ENCODE measurements at regions not wholly inside any gene's neighbourhood (a gene's known extent, or its start where the extent isn't known, plus 50 kb on each side); places are given as distances from the start of the nearest gene placed in this dataset.

GRCh38 chr2:175808858-175809257, 193.2 kb downstream of the LNPK start:
- no peak overlapping the region for H3K27ac Mint-ChIP-seq
- ATAC-seq (ENCODE audit: low read depth in 2 of 2): no peak
- no peaks in the 10 kb centered on the region for H3K36me3 Mint-ChIP-seq

GRCh38 chr2:175808078-175808477, 194.0 kb downstream of the LNPK start:
- Histone ChIP-seq H3K4me1 (ENCODE audit: control insufficient read depth, insufficient read depth, low read length, poor library complexity, severe bottlenecking) (no peaks in the 10 kb centered on the region), H3K4me3 (ENCODE audit: low read depth, low read length) (no peak overlapping the region), H3K9me3 (ENCODE audit: control insufficient read depth in 2 of 2, low read length in 2 of 2) (no peaks in the 10 kb centered on the region), H3K36me3 (ENCODE audit: control insufficient read depth, insufficient read depth, low read length) (no peaks in the 10 kb centered on the region), H3K27me3 (ENCODE audit: control insufficient read depth, insufficient read depth, low read length) (no peaks in the 10 kb centered on the region), H3K27ac (ENCODE audit: insufficient read depth, low read length, poor library complexity, severe bottlenecking) (no peak overlapping the region)
- Mint-ChIP-seq H3K9me3 (peaks cover 0 to 2% (median 0%) of the 10 kb centered on the region in 7 donors), H3K36me3 (no peaks in the 10 kb centered on the region), H3K27ac (no peak overlapping the region), H3K4me3 (no peak overlapping the region), H3K4me1 (no peaks in the 10 kb centered on the region), H3K27me3 (no peaks in the 10 kb centered on the region)
- DNase-seq: no peak
- no peak for ATAC-seq (ENCODE audit: low read depth in 2 of 2)

More at GRCh38 chr2:175808858-175809257, 193.2 kb downstream of the LNPK start:
- no peak overlapping the region for H3K4me3 Mint-ChIP-seq
- H3K27me3 Mint-ChIP-seq: no peaks in the 10 kb centered on the region
- Histone ChIP-seq H3K27me3 (ENCODE audit: control insufficient read depth, insufficient read depth, low read length) (no peaks in the 10 kb centered on the region), H3K36me3 (ENCODE audit: control insufficient read depth, insufficient read depth, low read length) (no peaks in the 10 kb centered on the region), H3K4me1 (ENCODE audit: control insufficient read depth, insufficient read depth, low read length, poor library complexity, severe bottlenecking) (no peaks in the 10 kb centered on the region), H3K4me3 (ENCODE audit: low read depth, low read length) (no peak overlapping the region), H3K27ac (ENCODE audit: insufficient read depth, low read length, poor library complexity, severe bottlenecking) (no peak overlapping the region), H3K9me3 (ENCODE audit: control insufficient read depth in 2 of 2, low read length in 2 of 2) (no peaks in the 10 kb centered on the region)
- DNase-seq: no peak
- no peaks in the 10 kb centered on the region for H3K4me1 Mint-ChIP-seq
- peaks cover 0 to 2% (median 0%) of the 10 kb centered on the region in 7 donors for H3K9me3 Mint-ChIP-seq

- no peak for ATAC-seq (ENCODE audit: low read depth in 2 of 2)
- no peaks in the 10 kb centered on the region for H3K36me3 ChIP-seq (ENCODE audit: control insufficient read depth, insufficient read depth, low read length)
- Mint-ChIP-seq H3K9me3 (peaks cover 0 to 2% (median 0%) of the 10 kb centered on the region in 7 donors), H3K4me1 (no peaks in the 10 kb centered on the region), H3K27ac (no peak overlapping the region), H3K4me3 (no peak overlapping the region), H3K27me3 (peaks cover 4% of the 10 kb centered on the region), H3K36me3 (no peaks in the 10 kb centered on the region)
- H3K27me3 ChIP-seq (ENCODE audit: control insufficient read depth, insufficient read depth, low read length): no peaks in the 10 kb centered on the region
- H3K4me3 ChIP-seq (ENCODE audit: low read depth, low read length): no peak overlapping the region
- no peak for DNase-seq
- no peak overlapping the region for H3K27ac ChIP-seq (ENCODE audit: insufficient read depth, low read length, poor library complexity, severe bottlenecking)
- no peaks in the 10 kb centered on the region for H3K9me3 ChIP-seq (ENCODE audit: control insufficient read depth in 2 of 2, low read length in 2 of 2)
- no peaks in the 10 kb centered on the region for H3K4me1 ChIP-seq (ENCODE audit: control insufficient read depth, insufficient read depth, low read length, poor library complexity, severe bottlenecking)
Measured at GRCh38 chr2:175807031-175807873, 194.8 kb downstream of the LNPK start.

DNA sequence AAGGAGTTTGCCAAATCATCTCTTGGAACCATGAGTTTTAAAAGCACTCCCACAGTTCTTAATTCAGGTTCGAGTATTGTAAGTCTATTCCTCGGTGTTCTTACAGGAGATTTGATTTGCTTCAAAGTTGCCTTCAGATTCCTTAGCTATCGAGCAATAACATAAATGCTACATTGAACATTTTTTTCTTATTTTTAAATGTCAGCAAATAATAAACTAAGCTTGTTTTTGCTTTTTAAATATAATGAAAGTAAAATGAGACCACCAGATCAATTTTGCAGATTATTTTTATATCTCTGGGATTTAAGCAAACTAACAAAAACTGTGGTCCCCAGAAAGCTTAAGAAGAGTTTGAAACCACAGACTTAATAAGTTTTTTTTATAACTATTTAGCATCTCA, 195.5 kb downstream of the LNPK start:
- Histone ChIP-seq H3K27ac (ENCODE audit: insufficient read depth, low read length, poor library complexity, severe bottlenecking) (no peak overlapping the region), H3K4me3 (ENCODE audit: low read depth, low read length) (no peak overlapping the region), H3K9me3 (ENCODE audit: control insufficient read depth in 2 of 2, low read length in 2 of 2) (no peaks in the 10 kb centered on the region), H3K4me1 (ENCODE audit: control insufficient read depth, insufficient read depth, low read length, poor library complexity, severe bottlenecking) (no peaks in the 10 kb centered on the region), H3K36me3 (ENCODE audit: control insufficient read depth, insufficient read depth, low read length) (no peaks in the 10 kb centered on the region), H3K27me3 (ENCODE audit: control insufficient read depth, insufficient read depth, low read length) (no peaks in the 10 kb centered on the region)
- peaks cover 4% of the 10 kb centered on the region for H3K27me3 Mint-ChIP-seq
- H3K9me3 Mint-ChIP-seq: peaks cover 0 to 7% (median 0%) of the 10 kb centered on the region in 7 donors
- H3K36me3 Mint-ChIP-seq: no peaks in the 10 kb centered on the region
- DNase-seq: no peak
- ATAC-seq (ENCODE audit: low read depth in 2 of 2): no peak
- H3K4me3 Mint-ChIP-seq: no peak overlapping the region
- H3K4me1 Mint-ChIP-seq: no peaks in the 10 kb centered on the region
- H3K27ac Mint-ChIP-seq: no peak overlapping the region

GRCh38 chr2:175806125-175806490, 196.0 kb downstream of the LNPK start:
- ATAC-seq (ENCODE audit: low read depth in 2 of 2): no peak
- H3K27ac Mint-ChIP-seq: no peak overlapping the region
- Histone ChIP-seq H3K4me1 (ENCODE audit: control insufficient read depth, insufficient read depth, low read length, poor library complexity, severe bottlenecking) (no peaks in the 10 kb centered on the region), H3K36me3 (ENCODE audit: control insufficient read depth, insufficient read depth, low read length) (no peaks in the 10 kb centered on the region), H3K27me3 (ENCODE audit: control insufficient read depth, insufficient read depth, low read length) (no peaks in the 10 kb centered on the region), H3K27ac (ENCODE audit: insufficient read depth, low read length, poor library complexity, severe bottlenecking) (no peak overlapping the region), H3K9me3 (ENCODE audit: control insufficient read depth in 2 of 2, low read length in 2 of 2) (no peaks in the 10 kb centered on the region), H3K4me3 (ENCODE audit: low read depth, low read length) (no peak overlapping the region)
- no peak for DNase-seq
- H3K27me3 Mint-ChIP-seq: peaks cover 4% of the 10 kb centered on the region
- H3K4me3 Mint-ChIP-seq: no peak overlapping the region
- H3K36me3 Mint-ChIP-seq: no peaks in the 10 kb centered on the region
- H3K4me1 Mint-ChIP-seq: no peaks in the 10 kb centered on the region
- H3K9me3 Mint-ChIP-seq: peaks cover 0 to 7% (median 0%) of the 10 kb centered on the region in 7 donors

- no peaks in the 10 kb centered on the region for H3K4me1 Mint-ChIP-seq
- peaks cover 0 to 7% (median 0%) of the 10 kb centered on the region in 7 donors for H3K9me3 Mint-ChIP-seq
- no peak overlapping the region for H3K27ac Mint-ChIP-seq
- H3K4me3 Mint-ChIP-seq: no peak overlapping the region
- Histone ChIP-seq H3K27me3 (ENCODE audit: control insufficient read depth, insufficient read depth, low read length) (no peaks in the 10 kb centered on the region), H3K9me3 (ENCODE audit: control insufficient read depth in 2 of 2, low read length in 2 of 2) (no peaks in the 10 kb centered on the region), H3K27ac (ENCODE audit: insufficient read depth, low read length, poor library complexity, severe bottlenecking) (no peak overlapping the region), H3K4me3 (ENCODE audit: low read depth, low read length) (no peak overlapping the region), H3K4me1 (ENCODE audit: control insufficient read depth, insufficient read depth, low read length, poor library complexity, severe bottlenecking) (no peaks in the 10 kb centered on the region), H3K36me3 (ENCODE audit: control insufficient read depth, insufficient read depth, low read length) (no peaks in the 10 kb centered on the region)
- DNase-seq (no peak), ATAC-seq (ENCODE audit: low read depth in 2 of 2) (no peak)
- H3K27me3 Mint-ChIP-seq: peaks cover 4% of the 10 kb centered on the region
- H3K36me3 Mint-ChIP-seq: no peaks in the 10 kb centered on the region
Measured at GRCh38 chr2:175805442-175806124, 196.5 kb downstream of the LNPK start.

- Histone ChIP-seq H3K27me3 (ENCODE audit: control insufficient read depth, insufficient read depth, low read length) (no peaks in the 10 kb centered on the region), H3K36me3 (ENCODE audit: control insufficient read depth, insufficient read depth, low read length) (no peaks in the 10 kb centered on the region), H3K4me3 (ENCODE audit: low read depth, low read length) (no peak overlapping the region), H3K27ac (ENCODE audit: insufficient read depth, low read length, poor library complexity, severe bottlenecking) (no peak overlapping the region), H3K4me1 (ENCODE audit: control insufficient read depth, insufficient read depth, low read length, poor library complexity, severe bottlenecking) (no peaks in the 10 kb centered on the region), H3K9me3 (ENCODE audit: control insufficient read depth in 2 of 2, low read length in 2 of 2) (no peaks in the 10 kb centered on the region)
- DNase-seq (no peak), ATAC-seq (ENCODE audit: low read depth in 2 of 2) (no peak)
- no peak overlapping the region for H3K27ac Mint-ChIP-seq
- no peaks in the 10 kb centered on the region for H3K4me1 Mint-ChIP-seq
- no peak overlapping the region for H3K4me3 Mint-ChIP-seq
- peaks cover 0 to 7% (median 0%) of the 10 kb centered on the region in 7 donors for H3K9me3 Mint-ChIP-seq
- H3K36me3 Mint-ChIP-seq: no peaks in the 10 kb centered on the region
- H3K27me3 Mint-ChIP-seq: peaks cover 4% of the 10 kb centered on the region
Measured at GRCh38 chr2:175804122-175804521, 197.9 kb downstream of the LNPK start.

All from CD4-positive, CD25-positive, alpha-beta regulatory T cell (primary cell).